GM18508 (cell line): ENCODE measurements at regions not wholly inside any gene's neighbourhood (a gene's known extent, or its start where the extent isn't known, plus 50 kb on each side); places are given as distances from the start of the nearest gene placed in this dataset.
"Not testable (repeated sequence)": the region's sequence is repeated elsewhere in the genome, so short reads cannot be mapped to it uniquely, and the experiment has no call there.

Experiments
- ATAC-seq: cut with Tn5 transposase; IDR thresholded peaks from one replicate; pipeline ENCODE4 v1.9.1; 2021; ENCODE audit warnings: moderate number of reproducible peaks; ENCODE audit not compliant: insufficient read depth, unreplicated experiment

- ATAC-seq: no peak
These were observed 367.3 kb upstream of the CASK start for GRCh38 chrX:42290608-42291007.

DNA sequence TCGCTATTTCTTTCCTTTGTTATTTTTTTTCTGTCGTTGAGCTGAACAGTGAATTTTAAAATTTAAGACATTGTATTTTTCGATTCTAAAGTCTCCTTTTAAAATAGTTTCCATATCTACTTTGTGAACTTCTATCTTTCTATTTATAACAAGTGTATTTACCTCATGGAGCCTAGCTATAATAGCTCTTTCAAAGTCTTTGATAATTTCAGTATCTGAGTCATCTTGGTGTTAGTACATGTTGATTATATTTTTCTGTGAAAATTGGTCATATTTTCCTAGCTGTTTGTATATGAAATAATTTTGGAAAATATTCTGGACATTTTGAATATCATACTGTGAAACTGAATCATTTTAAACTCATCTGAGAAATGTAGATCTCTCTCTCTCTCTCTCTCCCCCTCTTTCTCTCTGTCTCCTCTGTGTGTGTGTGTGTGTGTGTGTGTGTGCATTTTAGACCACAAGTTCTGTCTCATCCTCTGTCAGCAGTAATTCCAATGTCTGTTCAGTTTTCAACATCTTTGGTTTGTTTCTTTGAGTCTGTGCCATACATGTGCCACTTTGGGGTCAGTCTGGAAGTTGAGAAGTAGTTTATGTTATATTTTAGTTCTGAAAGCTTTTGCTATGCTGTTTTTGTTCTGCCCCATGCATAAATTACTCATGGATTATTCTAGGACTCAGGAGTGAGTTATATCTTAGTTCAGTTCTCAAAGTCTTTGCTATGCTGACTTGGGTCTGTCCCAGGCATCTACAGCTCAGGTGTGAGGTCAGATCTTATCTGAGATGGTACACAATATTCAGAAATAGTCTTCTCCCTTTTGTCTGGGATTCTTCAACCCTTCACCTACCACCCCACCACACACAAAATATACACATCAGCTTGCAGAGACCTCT is 366.4 kb upstream of the CASK start:
- no peak for ATAC-seq

DNA sequence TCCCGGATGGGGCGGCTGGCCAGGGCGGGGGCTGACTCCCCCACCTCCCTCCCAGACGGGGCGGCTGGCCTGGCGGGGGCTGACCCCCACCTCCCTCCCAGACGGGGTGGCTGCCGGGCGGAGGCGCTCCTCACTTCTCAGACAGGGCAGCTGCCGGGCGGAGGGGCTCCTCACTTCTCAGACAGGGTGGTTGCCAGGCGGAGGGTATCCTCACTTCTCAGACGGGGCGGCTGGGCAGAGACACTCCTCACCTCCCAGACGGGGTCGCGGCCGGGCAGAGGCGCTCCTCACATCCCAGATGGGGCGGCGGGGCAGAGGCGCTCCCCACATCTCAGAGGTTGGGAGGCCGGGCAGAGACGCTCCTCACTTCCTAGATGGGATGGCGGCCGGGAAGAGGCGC is 362.3 kb upstream of the CASK start:
- ATAC-seq: not testable (repeated sequence)

DNA sequence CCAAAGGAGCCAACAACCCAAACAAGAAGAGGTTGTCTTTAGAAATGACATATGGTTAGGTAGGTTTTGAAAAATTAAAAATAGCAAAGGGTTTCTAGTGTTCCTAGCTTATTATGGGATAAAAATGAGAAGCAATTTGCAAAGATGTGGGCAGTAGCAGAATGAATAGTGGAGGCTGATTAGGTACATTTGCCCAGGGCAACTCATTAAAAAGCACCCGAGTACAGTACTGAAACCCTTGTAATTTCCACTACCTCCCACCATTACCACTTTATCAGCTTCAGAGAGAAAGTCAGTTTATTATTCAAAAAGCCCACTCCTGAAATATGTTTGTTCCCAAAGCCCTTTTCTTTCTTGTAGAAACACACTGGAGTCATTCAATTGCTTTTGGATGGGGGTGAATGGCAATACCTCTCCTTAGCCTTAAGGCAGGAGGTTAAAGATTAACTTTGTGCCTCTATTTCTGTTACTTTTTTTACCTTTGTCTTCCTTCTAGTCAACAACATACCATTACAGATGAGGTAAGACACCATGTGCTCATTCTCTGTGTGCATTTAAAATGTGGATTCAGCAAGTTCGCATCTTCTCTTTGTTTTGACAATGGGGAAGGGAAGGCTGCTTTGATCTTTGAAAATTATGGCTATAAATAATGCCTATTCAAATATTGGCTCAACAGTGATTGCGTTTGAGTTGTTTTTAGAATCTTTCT is 353.8 kb upstream of the CASK start:
- no peak for ATAC-seq

GRCh38 chrX:42274151-42274550 is 350.8 kb upstream of the CASK start:
- no peak for ATAC-seq

DNA sequence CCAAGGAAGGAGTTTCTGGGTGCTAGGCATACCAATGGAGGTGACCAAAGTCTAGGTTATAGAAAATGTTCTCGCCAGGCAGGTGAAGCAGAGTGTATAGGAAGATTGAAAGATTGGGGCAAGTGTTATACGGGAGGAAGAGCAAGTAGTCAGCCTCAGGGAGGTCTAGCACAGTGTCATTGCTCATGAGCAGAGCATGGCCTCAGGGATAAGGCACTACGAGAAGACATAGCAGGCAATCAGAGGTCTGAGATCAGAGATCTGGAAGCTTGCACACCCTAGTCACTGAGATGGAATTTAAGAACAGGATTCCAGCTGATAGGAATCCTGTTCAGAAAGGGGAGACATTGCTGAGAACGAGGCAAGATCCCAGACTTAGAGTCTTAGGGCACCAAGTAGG is 350.0 kb upstream of the CASK start:
- no peak for ATAC-seq

DNA sequence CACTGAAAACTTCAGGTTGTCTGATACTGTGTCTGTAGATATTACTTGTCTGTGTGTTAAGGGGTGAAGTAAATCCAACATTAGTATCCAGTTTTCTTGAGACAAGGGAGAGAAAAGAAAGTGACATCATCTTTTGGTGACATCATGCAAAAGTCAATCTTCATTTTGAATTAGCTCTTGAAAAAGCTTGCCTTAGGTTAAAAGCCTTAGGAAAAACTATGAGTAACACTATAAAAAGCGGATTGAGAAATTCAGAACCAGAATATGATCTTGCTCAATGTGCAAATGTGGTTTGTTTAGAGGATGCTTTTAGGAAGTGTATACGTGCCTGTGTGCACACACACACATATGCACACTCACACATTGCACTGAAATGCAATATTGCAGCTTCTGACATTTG is 345.8 kb upstream of the CASK start:
- ATAC-seq: no peak

DNA sequence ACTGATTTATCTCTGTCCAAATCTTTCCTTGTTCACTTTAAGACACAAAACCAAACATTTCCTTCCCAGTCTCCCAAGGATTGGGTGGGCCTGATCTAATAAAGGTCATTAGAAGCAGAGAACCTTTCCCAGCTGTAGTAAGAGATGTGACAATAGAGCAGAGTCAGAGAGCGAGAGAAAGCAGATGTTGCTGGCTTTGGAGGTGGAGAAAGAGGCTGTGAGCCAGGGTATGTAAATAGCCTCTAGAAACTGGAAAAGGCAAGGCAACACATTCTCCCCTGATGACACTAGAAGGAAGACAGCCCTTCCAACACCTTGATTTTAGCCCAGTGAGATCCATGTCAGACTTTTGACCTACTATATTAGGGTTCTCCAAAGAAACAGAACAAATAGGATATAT is 337.5 kb upstream of the CASK start:
- no peak for ATAC-seq

- no peak for ATAC-seq
These were observed 324.9 kb upstream of the CASK start for GRCh38 chrX:42248226-42248625.

DNA sequence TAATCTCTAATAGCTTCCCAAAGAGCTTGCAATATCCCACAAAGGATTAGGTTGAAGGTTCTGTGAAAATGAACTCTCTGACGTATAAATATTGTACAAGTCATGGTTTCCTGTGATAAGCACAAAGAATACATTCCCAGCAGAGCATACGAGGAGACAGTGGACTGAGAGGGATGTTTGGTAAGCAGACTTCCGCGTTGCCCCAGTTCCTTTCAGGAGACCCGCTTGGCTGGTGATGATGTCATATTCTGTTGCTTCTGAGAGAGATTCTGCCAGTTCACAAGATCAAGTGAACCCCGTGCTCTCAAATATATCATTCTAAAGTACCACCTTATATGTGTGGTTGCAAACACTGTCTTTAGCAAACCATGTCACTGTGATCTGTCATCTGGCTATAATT is 323.9 kb upstream of the CASK start:
- no peak for ATAC-seq

- ATAC-seq: no peak
These were observed 323.5 kb upstream of the CASK start for GRCh38 chrX:42246814-42247213.

- ATAC-seq: no peak
These were observed 318.6 kb upstream of the CASK start for GRCh38 chrX:42242004-42242403.

DNA sequence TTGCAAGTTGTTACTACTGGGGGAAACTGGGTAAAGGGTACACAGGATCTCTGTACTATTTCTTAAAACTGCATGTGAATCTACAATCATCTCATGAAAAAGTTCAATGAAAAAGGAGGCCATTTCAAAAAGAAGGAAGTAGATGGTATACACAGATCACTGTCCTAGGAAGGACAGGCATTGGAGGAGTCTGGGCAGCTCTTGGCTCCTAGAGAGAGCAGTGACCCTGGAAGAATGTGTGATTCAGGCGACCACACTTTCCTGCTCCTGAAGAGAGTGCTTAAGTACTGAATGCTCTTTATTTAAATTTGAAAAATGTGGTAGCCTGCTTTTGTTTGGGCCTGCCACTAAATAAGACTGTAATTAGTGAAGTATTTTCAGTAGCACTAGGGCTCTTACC is 318.1 kb upstream of the CASK start:
- ATAC-seq: no peak

DNA sequence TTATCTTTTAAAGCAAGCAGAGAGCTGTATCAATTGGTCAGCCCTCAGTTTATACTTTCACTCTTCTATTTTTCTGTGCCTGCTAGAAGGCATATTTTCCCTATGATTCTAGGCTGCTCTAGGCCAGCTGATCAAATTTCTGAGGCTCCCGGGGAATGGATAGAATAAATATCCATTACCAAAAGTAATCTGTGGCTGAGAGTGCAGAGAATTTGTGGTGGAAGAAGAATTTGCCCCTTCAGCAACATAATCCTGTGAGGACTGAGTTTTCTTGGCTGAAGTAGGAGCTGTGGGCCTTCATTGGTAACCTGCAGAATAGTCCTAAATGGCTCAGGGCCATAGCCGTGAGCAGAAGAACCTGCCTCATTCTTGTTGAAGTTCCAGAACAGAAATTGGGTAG is 314.6 kb upstream of the CASK start:
- no peak for ATAC-seq

DNA sequence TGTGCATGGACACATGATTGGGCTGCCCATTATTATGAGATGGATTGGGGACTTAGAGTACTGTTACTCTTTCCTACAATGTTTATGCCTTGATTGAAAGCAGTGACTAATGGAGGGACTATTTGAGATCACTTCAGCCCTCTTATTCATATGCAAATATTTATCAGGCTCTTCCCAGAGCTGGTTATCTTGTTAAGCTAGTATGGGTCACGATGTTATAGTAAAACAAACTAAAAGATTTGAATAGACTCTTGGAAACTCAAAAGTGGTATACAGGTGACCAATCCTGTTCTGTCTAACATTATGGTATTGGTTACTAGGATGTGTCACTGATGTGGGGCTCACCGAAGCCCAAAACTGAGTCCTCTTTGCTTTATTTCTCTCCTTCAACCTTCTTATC is 306.2 kb upstream of the CASK start:
- no peak for ATAC-seq

- no peak for ATAC-seq
These were observed 297.3 kb upstream of the CASK start for GRCh38 chrX:42220666-42221065.

DNA sequence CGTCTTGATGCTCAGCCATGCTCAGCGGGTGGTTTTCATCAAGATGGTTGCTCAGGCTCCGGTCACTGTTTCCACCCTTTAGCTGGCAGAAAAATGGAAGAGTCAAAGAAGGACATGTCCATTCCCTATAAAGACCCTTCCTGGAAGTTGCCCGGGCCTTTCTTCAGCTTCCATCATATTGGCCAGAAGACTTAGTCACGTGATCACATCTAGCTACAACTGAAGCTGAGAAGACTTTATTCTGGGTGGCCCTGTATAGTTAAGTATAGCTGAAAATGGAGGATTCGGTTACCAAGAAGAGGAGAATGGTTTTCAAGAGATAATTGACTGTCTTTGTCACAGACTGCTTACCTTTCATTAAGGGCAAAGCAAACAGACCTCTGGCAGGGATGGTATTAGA is 296.7 kb upstream of the CASK start:
- no peak for ATAC-seq

GRCh38 chrX:42219231-42219630 is 295.9 kb upstream of the CASK start:
- no peak for ATAC-seq

DNA sequence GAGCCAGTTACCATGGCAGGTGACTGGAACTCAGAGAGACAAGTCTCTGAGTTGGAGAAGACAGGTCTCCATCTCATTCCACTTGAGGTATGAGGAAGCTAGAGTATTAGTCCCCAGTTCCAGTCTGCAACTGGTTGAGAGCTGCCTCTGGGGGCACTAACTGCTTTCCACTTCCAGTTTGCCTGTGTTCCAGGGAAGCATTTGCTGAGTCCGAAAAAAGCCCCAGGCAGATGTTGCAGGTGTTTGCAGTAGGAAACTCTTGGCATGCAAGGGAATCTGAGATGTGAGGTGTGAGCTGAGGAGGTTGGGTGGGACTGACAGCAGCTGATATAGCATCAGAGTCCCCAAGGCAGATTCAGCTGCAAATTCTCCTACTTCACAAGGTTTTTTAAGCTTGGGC is 272.2 kb upstream of the CASK start:
- no peak for ATAC-seq

DNA sequence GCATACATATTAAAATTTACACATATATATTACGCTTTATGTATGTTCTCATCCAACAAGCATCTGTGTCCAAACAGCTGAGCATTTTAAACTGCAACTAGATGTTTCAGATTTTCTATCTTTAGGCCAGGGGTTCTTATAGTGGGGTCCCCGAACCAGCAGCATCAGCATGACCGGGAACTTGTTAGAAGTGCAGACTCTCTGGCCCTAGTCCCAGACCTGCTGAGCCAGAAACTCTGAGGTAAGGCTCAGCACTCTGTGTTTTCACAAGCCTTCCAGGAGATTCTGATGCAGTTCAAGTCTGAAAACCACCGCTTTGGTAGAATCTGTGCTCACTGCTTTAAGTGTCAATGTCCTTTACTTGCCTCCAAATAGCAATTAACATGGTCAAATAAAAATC is 266.2 kb upstream of the CASK start:
- no peak for ATAC-seq

GRCh38 chrX:42188730-42189129 is 265.4 kb upstream of the CASK start:
- ATAC-seq: no peak

DNA sequence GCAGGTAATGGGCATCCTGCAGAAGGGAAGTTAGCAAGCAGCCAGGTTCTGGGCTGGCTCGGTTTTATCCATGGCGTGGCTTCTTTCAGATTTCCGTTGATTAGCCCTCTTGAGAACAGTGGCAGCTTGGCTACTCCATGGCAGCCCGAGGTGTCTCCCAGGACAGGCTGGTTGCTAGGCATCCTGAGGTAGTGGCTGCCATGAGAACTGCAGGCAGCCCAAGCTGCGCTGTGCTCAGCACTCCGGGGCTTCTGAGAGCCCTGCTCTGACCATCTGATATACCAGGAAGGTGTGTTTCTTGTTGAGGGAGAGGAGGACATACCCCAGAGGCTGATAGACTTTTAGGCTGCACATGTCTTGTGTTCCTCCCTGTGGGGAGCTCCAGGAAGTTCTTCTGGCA is 253.4 kb upstream of the CASK start:
- no peak for ATAC-seq
